ENCODE measurements at regions not wholly inside any gene's neighbourhood (a gene's known extent, or its start where the extent isn't known, plus 50 kb on each side); places are given as distances from the start of the nearest gene placed in this dataset.

GRCh38 chr5:74233571-74233970, 407.0 kb downstream of the ENC1 start:
- TF ChIP-seq, protein P1, sequence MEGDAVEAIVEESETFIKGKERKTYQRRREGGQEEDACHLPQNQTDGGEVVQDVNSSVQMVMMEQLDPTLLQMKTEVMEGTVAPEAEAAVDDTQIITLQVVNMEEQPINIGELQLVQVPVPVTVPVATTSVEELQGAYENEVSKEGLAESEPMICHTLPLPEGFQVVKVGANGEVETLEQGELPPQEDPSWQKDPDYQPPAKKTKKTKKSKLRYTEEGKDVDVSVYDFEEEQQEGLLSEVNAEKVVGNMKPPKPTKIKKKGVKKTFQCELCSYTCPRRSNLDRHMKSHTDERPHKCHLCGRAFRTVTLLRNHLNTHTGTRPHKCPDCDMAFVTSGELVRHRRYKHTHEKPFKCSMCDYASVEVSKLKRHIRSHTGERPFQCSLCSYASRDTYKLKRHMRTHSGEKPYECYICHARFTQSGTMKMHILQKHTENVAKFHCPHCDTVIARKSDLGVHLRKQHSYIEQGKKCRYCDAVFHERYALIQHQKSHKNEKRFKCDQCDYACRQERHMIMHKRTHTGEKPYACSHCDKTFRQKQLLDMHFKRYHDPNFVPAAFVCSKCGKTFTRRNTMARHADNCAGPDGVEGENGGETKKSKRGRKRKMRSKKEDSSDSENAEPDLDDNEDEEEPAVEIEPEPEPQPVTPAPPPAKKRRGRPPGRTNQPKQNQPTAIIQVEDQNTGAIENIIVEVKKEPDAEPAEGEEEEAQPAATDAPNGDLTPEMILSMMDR (IDR thresholded peaks at IDR 0.05; ENCODE audit: low read depth, low read length), result no peak
- no peak for DNase-seq (ENCODE audit: extremely low read depth, low read depth)

DNA sequence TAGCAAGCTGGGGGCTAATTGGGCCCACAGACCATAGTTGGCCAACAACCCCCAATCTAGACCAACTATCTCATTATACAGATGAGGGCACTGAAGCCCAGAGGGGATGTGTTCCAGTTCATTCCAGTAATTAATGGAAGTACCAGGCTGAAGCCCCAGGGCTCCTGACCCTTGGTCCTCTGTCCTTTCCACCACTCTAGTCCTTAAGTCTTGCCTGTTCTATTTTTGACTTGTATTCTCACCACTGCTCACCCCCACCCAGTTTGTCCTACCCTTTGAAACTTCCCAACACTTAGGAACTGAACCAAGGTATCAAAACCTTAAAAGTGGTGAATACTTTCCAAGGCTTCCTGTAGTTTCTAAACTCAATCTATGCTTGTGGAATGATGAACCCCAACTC, 407.4 kb downstream of the ENC1 start:
- DNase-seq (ENCODE audit: extremely low read depth, low read depth), result no peak
- TF ChIP-seq, protein P1 (IDR thresholded peaks at IDR 0.05; ENCODE audit: low read depth, low read length), result no peak

GRCh38 chr5:74232276-74232675, 408.3 kb downstream of the ENC1 start:
- DNase-seq (ENCODE audit: extremely low read depth, low read depth), result no peak
- TF ChIP-seq, protein P1 (IDR thresholded peaks at IDR 0.05; ENCODE audit: low read depth, low read length), result no peak

DNA sequence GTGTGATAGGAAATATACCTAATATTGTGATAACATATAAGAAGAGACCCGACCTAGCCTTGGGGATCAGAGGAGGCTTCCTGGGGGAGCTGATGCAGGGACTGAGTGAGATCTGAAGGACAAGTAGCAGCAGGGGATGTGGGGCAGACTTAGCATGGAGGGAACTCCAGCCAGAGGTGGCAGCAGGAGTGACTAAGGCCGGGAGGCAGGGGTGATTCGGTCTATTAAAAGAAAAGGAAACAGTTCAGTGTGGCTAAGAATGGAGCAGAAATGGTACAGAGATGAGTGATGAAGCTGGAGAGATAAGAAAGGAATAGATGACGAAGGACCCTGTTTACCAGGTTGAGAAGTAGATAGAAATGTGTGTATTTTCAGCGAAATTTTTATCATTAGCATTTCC, 408.8 kb downstream of the ENC1 start:
- TF ChIP-seq, protein P1 (IDR thresholded peaks at IDR 0.05; ENCODE audit: low read depth, low read length), result no peak
- no peak for DNase-seq (ENCODE audit: extremely low read depth, low read depth)

DNA sequence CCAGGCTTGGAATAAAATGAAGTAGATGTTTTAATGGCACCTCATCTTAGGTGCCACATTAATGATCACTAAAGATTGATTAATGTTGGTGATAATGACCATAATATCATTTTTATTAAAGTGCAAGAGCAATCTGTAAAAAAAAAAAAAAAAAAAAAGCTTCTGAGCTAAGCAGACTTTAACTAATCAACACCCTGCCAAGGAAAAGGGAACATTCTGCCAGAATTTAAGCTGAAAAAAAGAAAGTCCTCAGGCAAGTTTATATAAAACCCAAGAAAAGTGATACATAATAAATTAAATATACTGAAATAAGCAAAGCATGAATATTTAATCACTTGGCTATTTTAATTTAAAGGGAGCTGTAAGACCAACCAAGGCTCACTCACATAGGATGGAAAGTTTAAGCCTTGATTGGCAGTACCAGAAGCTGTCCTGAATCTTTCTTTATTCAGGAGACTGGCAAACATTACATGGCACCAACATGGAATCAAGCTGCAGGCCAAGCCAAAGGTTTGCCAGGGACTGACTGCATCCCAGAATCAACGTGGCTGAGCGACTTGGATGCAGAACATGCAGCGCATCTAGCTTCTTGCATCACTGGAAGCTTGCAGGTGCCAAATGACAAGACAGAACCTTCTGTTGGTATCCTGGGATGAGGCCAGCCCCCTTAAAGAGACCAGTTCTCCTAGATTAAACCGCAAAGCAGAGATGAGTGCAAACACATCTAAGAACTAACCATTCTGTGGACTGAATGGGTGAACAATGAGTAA, 413.6 kb downstream of the ENC1 start:
- DNase-seq (ENCODE audit: extremely low read depth, low read depth), result no peak
- TF ChIP-seq, protein P1 (IDR thresholded peaks at IDR 0.05; ENCODE audit: low read depth, low read length), result no peak

- TF ChIP-seq, protein P1 (IDR thresholded peaks at IDR 0.05; ENCODE audit: low read depth, low read length), result no peak
- no peak for DNase-seq (ENCODE audit: extremely low read depth, low read depth)
Measured at GRCh38 chr5:74225587-74225986, 414.9 kb downstream of the ENC1 start.

GRCh38 chr5:74224331-74224730, 416.2 kb downstream of the ENC1 start:
- TF ChIP-seq, protein P1 (IDR thresholded peaks at IDR 0.05; ENCODE audit: low read depth, low read length), result no peak; the same call in 1 of the 2 replicates
- DNase-seq (ENCODE audit: extremely low read depth, low read depth), result no peak

Measured in AG09319 (cell line).